GM19463 (cell line): ENCODE measurements at regions not wholly inside any gene's neighbourhood (a gene's known extent, or its start where the extent isn't known, plus 50 kb on each side); places are given as distances from the start of the nearest gene placed in this dataset.
"Not testable (repeated sequence)": the region's sequence is repeated elsewhere in the genome, so short reads cannot be mapped to it uniquely, and the experiment has no call there.

ENCODE experiments used
- ATAC-seq: cut with Tn5 transposase; IDR thresholded peaks from one replicate; pipeline ENCODE4 v1.9.1; 2021; ENCODE audit warnings: mild to moderate bottlenecking, moderate library complexity; ENCODE audit not compliant: unreplicated experiment

- ATAC-seq: no peak
Measured at GRCh38 chr13:88188986-88189385, 517.8 kb downstream of the SLITRK5 start.

DNA sequence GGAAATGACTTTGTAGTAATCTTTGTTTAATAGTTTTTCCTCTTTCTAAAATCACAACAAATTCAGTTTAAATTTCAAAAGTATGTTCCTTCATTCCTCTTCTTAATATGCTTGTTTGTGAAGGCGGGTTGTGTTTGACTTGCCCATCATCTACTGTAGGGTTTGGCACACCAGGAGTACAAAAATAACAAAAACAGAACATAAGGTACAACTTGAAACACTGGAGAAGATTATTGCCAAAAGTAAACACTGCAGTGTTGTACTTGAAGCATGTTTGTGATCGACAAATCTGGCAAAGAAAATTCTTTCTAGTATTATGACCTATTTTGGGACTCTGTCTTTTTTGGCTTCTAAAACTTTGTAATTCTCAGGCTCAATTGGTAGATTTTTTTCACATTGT lies 518.6 kb downstream of the SLITRK5 start:
- no peak for ATAC-seq

GRCh38 chr13:88196106-88196505 lies 524.9 kb downstream of the SLITRK5 start:
- no peak for ATAC-seq

DNA sequence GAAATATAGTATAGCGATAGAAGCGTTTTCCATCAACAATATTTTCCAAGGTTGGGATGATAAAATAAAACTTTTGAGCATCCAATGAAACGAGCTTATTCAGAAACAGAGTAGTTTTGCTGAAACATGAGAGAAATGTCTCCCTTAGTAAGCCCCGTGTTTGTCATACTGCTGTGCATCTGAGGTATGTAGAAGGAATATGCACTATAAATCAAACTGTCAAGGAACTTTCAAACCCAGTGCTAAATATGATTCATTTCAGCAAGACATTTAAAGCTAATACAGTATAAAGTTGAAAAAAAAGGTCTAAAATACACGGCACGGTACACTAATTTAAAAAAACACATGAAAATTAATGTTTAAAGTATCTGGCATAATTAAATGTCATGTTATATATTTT lies 546.2 kb downstream of the SLITRK5 start:
- no peak for ATAC-seq

DNA sequence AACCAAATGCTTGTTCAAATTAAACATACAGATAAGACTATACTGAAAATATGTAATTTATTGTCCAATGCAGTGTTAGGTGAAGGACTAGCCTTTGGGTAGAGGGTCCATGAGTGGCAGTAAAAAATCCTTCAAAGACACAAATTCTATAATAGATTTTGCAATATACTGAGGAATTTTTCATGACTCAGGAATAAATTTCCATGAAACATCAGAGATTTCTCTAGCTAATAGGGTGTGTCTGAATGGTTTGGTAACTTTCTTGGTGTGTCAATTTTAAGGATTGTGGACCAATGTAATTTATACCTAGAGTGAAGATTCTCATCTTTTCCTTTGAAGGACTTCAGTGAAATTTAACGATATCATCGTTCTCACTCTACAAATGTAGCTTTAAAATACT lies 546.7 kb downstream of the SLITRK5 start:
- ATAC-seq: no peak

DNA sequence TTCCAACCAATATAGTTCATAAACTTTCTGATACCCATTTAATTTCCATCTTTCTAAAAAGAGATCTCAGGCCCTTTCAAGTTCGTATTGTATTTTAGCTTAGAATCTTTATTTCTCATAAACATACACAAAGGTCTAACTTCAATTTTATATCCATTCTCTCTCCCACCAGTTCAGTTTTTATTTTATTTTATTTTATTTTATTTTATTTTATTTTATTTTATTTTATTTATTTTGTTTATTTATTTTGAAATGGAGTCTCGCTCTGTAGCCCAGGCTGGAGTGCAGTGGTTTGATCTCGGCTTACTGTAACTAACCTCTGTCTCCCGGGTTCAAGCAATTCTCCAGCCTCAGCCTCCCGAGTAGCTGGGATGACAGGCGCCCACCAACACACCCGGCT lies 552.8 kb downstream of the SLITRK5 start:
- no peak for ATAC-seq

DNA sequence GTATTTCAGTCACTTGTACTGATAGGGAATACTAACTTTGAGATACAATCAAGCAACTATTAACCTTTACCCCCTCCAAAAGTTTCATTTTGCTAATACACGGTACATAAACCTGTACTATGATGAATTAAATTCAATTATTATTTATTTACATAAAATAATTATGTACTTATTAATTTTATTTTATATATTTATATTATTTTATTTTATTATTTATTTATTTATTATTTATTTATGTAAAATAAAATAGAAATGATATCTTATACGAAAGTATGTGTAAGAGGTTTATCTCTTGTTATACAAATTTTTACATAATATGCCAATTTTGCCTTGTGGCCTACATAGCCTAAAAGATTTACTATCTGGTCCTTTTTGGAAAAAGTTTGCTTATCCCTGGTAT lies 564.3 kb downstream of the SLITRK5 start:
- ATAC-seq: no peak

DNA sequence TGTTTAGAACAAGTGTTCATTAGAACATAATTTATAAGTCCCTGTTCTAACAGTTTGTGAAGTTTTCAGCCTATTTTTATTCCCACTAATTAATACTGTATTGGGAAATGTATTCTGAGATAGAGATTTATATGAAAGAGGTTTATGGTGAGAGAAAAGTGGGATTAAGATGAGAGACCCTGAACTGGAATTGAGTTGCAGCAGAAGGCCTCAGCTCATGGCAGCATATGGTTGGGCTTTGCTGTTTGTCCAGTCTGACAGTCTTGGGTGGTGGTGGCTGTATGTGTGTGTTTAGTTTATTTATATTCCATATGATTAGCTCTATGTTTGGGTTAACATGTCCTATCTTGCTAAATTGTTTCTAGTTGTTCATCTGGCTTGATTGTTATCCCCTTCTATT lies 575.1 kb downstream of the SLITRK5 start:
- no peak for ATAC-seq

DNA sequence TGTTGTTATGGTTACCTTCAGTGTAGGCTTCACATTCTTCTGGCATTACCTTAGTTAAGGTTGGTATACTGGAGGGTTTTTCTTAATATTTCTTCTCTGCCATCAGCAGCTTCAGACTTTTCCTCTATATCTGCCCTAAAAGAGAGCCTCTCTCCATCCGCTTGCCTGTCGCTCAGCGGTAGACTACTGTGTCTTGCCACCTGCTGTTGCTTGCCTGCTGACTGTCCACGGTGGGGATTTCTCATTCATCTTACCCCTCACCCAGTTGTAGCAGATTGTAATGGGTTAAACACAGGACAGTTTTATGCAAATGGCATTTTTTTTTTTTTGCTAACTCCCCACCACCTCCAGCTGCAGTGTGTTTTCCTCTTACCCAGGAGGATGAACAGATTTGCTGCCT lies 577.2 kb downstream of the SLITRK5 start:
- no peak for ATAC-seq

DNA sequence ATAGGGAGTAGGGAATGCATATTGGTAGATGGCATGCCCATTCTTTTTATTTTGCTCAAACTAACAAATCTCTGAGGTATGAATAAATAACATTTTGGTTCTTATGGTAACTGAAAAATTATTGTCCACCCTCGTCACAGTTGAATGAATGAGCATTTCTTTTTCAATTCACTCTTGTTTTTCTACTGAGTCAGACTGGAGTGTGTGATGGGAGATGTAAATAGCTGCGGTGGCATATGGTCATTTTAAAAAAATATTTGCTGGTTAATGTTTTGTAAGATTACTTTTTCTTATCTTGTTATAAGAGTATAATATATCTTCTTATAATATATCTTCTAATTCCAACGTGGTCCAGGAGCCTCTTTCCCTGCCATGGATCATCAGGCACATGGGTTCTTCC lies 586.5 kb downstream of the SLITRK5 start:
- no peak for ATAC-seq

DNA sequence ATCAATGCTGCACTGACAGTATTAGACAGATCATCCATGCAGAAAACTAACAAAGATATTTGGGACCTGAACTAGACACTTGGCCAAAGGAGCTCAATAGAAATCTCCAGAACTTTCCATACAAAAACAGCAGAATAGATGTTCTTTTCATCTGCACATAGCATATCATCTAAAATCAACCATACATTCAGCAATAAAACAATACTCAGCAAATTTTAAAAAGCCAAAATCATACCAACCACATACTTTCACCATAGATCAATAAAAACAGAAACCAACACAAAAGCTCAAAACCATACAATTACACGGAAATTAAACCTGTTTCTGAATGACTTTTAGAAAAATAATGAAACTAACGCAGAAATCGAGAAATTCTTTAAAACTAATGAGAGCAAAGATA lies 592.6 kb downstream of the SLITRK5 start:
- ATAC-seq: no peak

GRCh38 chr13:88281841-88282240 lies 610.7 kb downstream of the SLITRK5 start:
- ATAC-seq: no peak

GRCh38 chr13:88285329-88285728 lies 614.2 kb downstream of the SLITRK5 start:
- ATAC-seq: no peak

DNA sequence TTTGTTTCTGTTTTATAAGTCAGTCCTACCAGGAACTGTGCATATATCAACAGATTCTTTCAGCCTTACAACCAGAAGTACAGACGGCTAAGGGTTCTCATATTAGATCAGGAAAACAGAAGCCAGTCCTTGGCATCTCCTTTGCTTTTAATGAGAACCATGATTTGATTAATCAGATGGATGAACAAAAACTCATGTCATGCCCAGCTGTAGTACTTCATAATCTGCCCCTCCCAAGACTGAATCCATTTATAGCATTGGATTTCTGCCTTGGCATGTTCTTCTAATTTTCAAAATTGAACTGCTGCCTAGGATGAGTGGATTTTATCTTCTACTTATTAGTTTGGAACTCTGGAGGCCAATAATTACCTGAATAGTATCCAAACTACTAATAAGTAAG lies 617.2 kb downstream of the SLITRK5 start:
- no peak for ATAC-seq

DNA sequence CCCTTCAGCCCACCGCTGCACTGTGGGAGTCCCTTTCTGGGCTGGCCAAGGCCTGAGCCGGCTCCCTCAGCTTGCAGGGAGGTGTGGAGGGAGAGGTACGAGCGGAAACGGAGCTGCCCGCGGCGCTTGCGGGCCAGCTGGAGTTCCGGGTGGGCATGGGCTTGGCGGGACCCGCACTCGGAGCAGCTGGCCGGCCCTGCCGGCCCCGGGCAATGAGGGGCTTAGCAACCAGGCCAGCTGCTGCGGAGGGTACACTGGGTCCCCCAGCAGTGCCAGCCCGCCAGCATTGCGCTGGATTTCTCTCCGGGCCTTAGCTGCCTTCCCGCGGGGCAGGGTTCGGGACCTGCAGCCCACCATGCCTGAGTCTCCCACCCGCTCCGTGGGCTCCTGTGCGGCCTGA lies 620.6 kb downstream of the SLITRK5 start:
- ATAC-seq: not testable (repeated sequence)

- no peak for ATAC-seq
Measured at GRCh38 chr13:88294368-88294767, 623.2 kb downstream of the SLITRK5 start.

- no peak for ATAC-seq
Measured at GRCh38 chr13:88303157-88303556, 632.0 kb downstream of the SLITRK5 start.

DNA sequence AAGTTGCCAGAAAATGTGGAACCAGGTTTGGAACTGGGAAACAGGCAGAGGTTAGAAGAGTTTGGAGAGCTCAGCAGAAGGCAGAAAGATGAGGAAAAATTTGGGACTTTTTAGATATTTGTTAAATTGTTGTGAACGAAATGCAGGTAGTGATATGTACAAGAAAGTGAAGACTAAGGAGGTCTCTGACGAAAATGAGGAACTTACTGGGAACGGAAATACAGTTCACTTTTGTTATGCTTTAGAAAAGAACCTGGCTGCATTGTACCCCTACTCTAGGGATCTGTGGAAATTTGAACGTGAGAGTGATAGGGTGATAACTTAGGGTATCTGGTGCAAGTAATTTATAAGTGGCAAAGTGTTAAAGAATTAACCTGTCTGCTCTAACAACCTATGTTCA lies 632.4 kb downstream of the SLITRK5 start:
- no peak for ATAC-seq

GRCh38 chr13:88314496-88314895 lies 643.3 kb downstream of the SLITRK5 start:
- ATAC-seq: no peak

DNA sequence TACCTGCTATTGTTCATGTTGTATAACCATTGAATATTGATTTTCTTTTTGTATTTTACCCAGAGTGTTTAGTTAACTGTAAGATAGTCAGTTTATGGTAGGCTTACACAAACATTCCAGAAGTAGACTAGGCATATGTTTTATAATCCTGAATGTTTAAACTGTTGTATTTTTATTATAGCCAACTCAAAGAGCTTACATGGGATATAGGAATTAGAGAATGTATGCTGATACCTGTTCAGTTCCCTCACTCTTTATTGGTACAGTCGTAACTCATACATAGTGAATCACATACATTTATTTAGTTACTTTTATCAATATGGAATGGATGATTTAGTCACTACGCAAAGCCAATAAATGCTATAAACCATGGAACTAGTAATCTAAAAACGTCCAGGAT lies 657.9 kb downstream of the SLITRK5 start:
- no peak for ATAC-seq

DNA sequence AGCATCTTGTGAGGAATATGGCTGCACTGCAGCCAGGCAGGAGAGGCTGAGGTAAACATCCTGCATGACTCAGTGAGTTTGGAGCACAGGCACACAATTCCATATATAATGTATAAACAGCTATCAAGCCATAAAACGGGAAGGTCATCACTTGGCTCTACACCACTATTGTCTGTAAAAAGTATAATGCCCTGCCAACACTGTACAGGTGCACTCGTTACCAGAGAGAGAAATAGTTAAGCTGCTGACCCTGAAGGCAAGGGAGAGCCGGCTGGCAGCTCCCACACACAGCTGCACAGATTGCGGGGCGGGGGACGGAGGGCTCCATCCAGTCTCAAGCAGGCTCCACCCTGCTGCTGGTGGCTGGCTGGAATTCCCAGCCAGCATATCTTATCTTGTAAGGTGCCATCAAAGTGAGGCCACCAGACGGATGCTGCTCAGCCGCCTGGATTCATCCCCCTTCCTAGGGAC lies 668.1 kb downstream of the SLITRK5 start:
- no peak for ATAC-seq

- ATAC-seq: no peak
Measured at GRCh38 chr13:88345171-88345847, 674.1 kb downstream of the SLITRK5 start.

DNA sequence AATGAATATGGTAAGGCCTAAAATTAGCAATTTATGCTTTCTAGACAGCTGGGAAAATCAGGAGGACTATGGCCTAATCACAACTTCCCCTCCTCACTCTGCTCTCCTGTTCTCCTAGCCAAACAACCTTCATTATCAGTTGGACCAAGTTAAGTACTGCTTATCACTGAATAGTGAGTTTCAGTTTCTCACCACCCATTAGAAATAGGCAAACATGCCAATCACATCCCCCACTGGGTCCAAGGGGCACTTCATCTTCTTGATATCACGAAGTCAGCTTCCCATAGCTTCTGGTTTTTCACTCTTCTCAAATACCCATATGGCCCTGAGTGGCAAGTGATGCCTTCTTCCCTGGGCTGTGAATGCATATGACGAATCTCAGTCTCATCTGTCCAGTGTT lies 689.6 kb downstream of the SLITRK5 start:
- no peak for ATAC-seq
